Keratinocyte (primary cell): ENCODE measurements at regions not wholly inside any gene's neighbourhood (a gene's known extent, or its start where the extent isn't known, plus 50 kb on each side); places are given as distances from the start of the nearest gene placed in this dataset.

Experiments used
- DNase-seq: peaks from one replicate; pipeline ENCODE4 v3.0.0-alpha.2; 2011; ENCODE audit warnings: low read depth, missing footprints, low spot score
- FAIRE-seq: peaks from 2 replicates; lab custom pipeline; 2011; peaks lifted over from hg19 to GRCh38; lab: Jason Lieb, UNC
- H2AFZ ChIP-seq: 2 replicates; pipeline ENCODE4 v1.6.0; 2012; ENCODE audit warnings: low read length, control low read depth, inconsistent platforms; ENCODE audit not compliant: control insufficient read depth
- H3K27ac ChIP-seq: 2 replicates; pipeline ENCODE4 v1.5.1; 2011; ENCODE audit warnings: low read length; ENCODE audit not compliant: control insufficient read depth, insufficient read depth
- H3K27me3 ChIP-seq: 3 replicates; pipeline ENCODE4 v1.6.0; 2011; ENCODE audit warnings: low read length; ENCODE audit not compliant: control insufficient read depth, insufficient read depth; ENCODE audit errors: extremely low read depth
- H3K36me3 ChIP-seq, 2 experiments: 2 replicates in 1 of 2; 3 replicates in 1 of 2; pipeline ENCODE4 v1.5.1; 2011; ENCODE audit warnings: low read length in 2 of 2, mild to moderate bottlenecking in 1 of 2; ENCODE audit not compliant: control insufficient read depth in 2 of 2, insufficient read depth in 2 of 2; ENCODE audit errors: extremely low read depth in 1 of 2
- H3K4me1 ChIP-seq: 3 replicates; pipeline ENCODE4 v1.5.1; 2011; ENCODE audit warnings: low read length; ENCODE audit not compliant: control insufficient read depth, insufficient read depth; ENCODE audit errors: extremely low read depth
- H3K4me2 ChIP-seq: 3 replicates; pipeline ENCODE4 v1.6.0; 2011; ENCODE audit warnings: low read depth, low read length; ENCODE audit not compliant: control insufficient read depth, insufficient read depth; ENCODE audit errors: extremely low read depth
- H3K4me3 ChIP-seq, 3 experiments: fragments of 200-600 bp in 1 of 3; sonication (generic) in 1 of 3; 2 replicates in 2 of 3; 3 replicates in 1 of 3; pipeline ENCODE4 v1.5.1; 2011 to 2016; ENCODE audit warnings: low read length in 3 of 3, mild to moderate bottlenecking in 3 of 3, control low read depth in 2 of 3, inconsistent platforms in 1 of 3, low read depth in 1 of 3, mixed read lengths in 1 of 3, mixed run types in 1 of 3, moderate library complexity in 1 of 3; ENCODE audit not compliant: control insufficient read depth in 2 of 3, insufficient read depth in 2 of 3; ENCODE audit errors: extremely low read depth in 1 of 3
- H3K79me2 ChIP-seq: 2 replicates; pipeline ENCODE4 v1.6.0; 2012; ENCODE audit warnings: low read length; ENCODE audit not compliant: control insufficient read depth, insufficient read depth
- H3K9ac ChIP-seq: 3 replicates; pipeline ENCODE4 v1.6.0; 2011; ENCODE audit warnings: low read length; ENCODE audit not compliant: control insufficient read depth, insufficient read depth; ENCODE audit errors: extremely low read depth
- H3K9me1 ChIP-seq: 3 replicates; pipeline ENCODE4 v1.6.0; 2011; ENCODE audit warnings: low read length; ENCODE audit not compliant: control insufficient read depth, insufficient read depth; ENCODE audit errors: extremely low read depth
- H3K9me3 ChIP-seq: 2 replicates; pipeline ENCODE4 v1.5.1; 2012; ENCODE audit warnings: low read depth, low read length; ENCODE audit not compliant: control insufficient read depth
- H4K20me1 ChIP-seq: 3 replicates; pipeline ENCODE4 v1.6.0; 2011; ENCODE audit warnings: low read length; ENCODE audit not compliant: control insufficient read depth, insufficient read depth; ENCODE audit errors: extremely low read depth
- EZH2 ChIP-seq: IDR thresholded peaks from one replicate; pipeline ENCODE4 v1.6.1; 2012; ENCODE audit warnings: inconsistent platforms, mild to moderate bottlenecking, low read length, moderate library complexity
- dilution Hi-C: fragments of 300-500 bp; cut with MboI; formaldehyde crosslinking; loops from one replicate; pipeline ENCODE4 v1.7.0; 2020; ENCODE audit warnings: low sequenced_read_pairs; ENCODE audit not compliant: extremely low pct_ligation_motif_present
- TF ChIP-seq, protein P1 (sequence below), 3 experiments: IDR thresholded peaks in 1 of 3; conservative IDR thresholded peaks in 1 of 3; optimal IDR thresholded peaks in 1 of 3; 2 replicates in 2 of 3; 3 replicates in 1 of 3; pipeline versions ENCODE3 to v1.5.1; 2011; ENCODE audit warnings: low read length in 3 of 3, mild to moderate bottlenecking in 3 of 3, moderate library complexity in 2 of 3, control low read depth in 1 of 3, inconsistent platforms in 1 of 3; ENCODE audit not compliant: insufficient read depth in 2 of 3; ENCODE audit errors: extremely low read depth in 1 of 3

DNA sequence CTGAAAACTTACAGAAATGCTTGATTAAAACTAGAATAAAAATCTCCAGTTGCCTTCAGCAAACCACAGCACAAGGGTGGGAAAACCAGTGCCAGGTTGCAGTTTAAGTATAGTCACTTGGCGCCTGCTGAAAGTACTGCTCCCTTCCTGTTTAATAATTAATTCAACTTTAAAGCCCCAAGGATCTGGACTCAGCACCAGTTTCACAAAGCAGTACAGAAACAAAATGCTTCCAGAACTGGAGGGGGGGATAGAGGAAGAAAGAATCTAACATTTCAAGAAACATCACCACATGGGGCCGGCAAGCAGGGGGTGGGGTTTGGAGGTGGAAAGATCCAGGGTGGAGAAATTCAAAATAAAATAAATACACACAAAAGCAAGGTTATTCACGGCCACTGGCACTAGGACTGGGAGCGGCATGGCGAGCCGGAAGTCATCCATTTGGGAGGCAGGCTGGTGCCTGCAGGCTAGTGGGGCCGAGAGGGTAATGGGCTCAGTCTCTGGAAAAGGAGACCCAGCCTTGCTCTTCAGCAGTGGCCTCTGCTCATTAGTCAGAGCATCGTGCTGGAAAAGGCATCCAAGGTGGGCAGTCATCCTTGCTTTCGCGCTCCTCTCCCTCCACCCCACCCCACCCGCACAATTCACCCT is 85.8 kb downstream of the POU3F3 start:
- FAIRE-seq (no peak), DNase-seq (no peak)
- no peaks in the 10 kb centered on the region for H3K79me2 ChIP-seq
- H3K4me1 ChIP-seq = no peaks in the 10 kb centered on the region
- H3K9me1 ChIP-seq = no peaks in the 10 kb centered on the region
- no peak for TF ChIP-seq EZH2
- TF ChIP-seq, protein P1, sequence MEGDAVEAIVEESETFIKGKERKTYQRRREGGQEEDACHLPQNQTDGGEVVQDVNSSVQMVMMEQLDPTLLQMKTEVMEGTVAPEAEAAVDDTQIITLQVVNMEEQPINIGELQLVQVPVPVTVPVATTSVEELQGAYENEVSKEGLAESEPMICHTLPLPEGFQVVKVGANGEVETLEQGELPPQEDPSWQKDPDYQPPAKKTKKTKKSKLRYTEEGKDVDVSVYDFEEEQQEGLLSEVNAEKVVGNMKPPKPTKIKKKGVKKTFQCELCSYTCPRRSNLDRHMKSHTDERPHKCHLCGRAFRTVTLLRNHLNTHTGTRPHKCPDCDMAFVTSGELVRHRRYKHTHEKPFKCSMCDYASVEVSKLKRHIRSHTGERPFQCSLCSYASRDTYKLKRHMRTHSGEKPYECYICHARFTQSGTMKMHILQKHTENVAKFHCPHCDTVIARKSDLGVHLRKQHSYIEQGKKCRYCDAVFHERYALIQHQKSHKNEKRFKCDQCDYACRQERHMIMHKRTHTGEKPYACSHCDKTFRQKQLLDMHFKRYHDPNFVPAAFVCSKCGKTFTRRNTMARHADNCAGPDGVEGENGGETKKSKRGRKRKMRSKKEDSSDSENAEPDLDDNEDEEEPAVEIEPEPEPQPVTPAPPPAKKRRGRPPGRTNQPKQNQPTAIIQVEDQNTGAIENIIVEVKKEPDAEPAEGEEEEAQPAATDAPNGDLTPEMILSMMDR (optimal IDR thresholded peaks at IDR 0.05 in 1 of 3, IDR thresholded peaks at IDR 0.05 in 1 of 3, conservative IDR thresholded peaks at IDR 0.05 in 1 of 3; ENCODE audit: extremely low read depth in 1 of 3, insufficient read depth in 2 of 3, low read length in 3 of 3) = no peak
- H3K4me2 ChIP-seq = no peak overlapping the region
- H2AFZ ChIP-seq = no peak overlapping the region
- dilution Hi-C loops = loop anchor here (5.0 kb wide), 1 partner anchor 68 kb away; no protein-coding TSS in a partner anchor
- no peaks in the 10 kb centered on the region for H3K27me3 ChIP-seq
- no peak overlapping the region for H3K27ac ChIP-seq
- no peaks in the 10 kb centered on the region for H3K9me3 ChIP-seq
- no peak overlapping the region for H3K4me3 ChIP-seq
- no peak overlapping the region for H3K9ac ChIP-seq
- H3K36me3 ChIP-seq = no peaks in the 10 kb centered on the region
- no peaks in the 10 kb centered on the region for H4K20me1 ChIP-seq

DNA sequence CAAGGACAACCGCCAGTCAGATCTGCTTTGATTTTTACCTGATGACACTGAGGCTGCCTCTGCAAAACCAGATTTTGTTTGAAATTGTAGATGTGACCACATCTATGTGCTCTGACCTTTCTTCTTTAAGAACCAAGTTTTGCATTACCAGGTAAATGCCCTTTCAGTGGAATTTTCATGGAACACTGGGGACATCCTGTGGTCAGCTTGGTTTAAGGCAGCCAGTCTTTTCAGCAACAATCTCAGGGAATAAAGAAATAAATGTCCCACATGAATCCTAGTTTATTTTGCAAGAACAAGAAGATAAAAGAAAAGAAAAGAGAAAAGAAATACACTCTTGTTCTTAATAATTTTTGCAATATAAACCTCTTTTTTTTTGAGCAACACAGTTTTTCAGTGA is 90.6 kb downstream of the POU3F3 start:
- H3K79me2 ChIP-seq = no peaks in the 10 kb centered on the region
- H3K9ac ChIP-seq = no peak overlapping the region
- no peaks in the 10 kb centered on the region for H3K36me3 ChIP-seq
- dilution Hi-C loops = loop anchor here (5.0 kb wide), 1 partner anchor 63 kb away; no protein-coding TSS in a partner anchor
- H3K4me1 ChIP-seq = no peaks in the 10 kb centered on the region
- no peaks in the 10 kb centered on the region for H4K20me1 ChIP-seq
- no peaks in the 10 kb centered on the region for H3K9me1 ChIP-seq
- no peak overlapping the region for H3K4me2 ChIP-seq
- DNase-seq = no peak
- no peak for TF ChIP-seq EZH2
- TF ChIP-seq, protein P1 (optimal IDR thresholded peaks at IDR 0.05 in 1 of 3, IDR thresholded peaks at IDR 0.05 in 1 of 3, conservative IDR thresholded peaks at IDR 0.05 in 1 of 3; ENCODE audit: extremely low read depth in 1 of 3, insufficient read depth in 2 of 3, low read length in 3 of 3) = peak in 2 of 3 experiments; percentile 21 to 32
- FAIRE-seq = no peak
- no peak overlapping the region for H2AFZ ChIP-seq
- no peak overlapping the region for H3K4me3 ChIP-seq
- no peaks in the 10 kb centered on the region for H3K27me3 ChIP-seq
- no peaks in the 10 kb centered on the region for H3K9me3 ChIP-seq
- H3K27ac ChIP-seq = no peak overlapping the region
